Keratinocyte (primary cell): ENCODE measurements at regions not wholly inside any gene's neighbourhood (a gene's known extent, or its start where the extent isn't known, plus 50 kb on each side); places are given as distances from the start of the nearest gene placed in this dataset.

ENCODE experiments used
- EZH2 ChIP-seq: IDR thresholded peaks from one replicate; pipeline ENCODE4 v1.6.1; 2012; ENCODE audit warnings: inconsistent platforms, mild to moderate bottlenecking, low read length, moderate library complexity
- TF ChIP-seq, protein P1 (sequence below), 3 experiments: IDR thresholded peaks in 1 of 3; conservative IDR thresholded peaks in 1 of 3; optimal IDR thresholded peaks in 1 of 3; 2 replicates in 2 of 3; 3 replicates in 1 of 3; pipeline versions ENCODE3 to v1.5.1; 2011; ENCODE audit warnings: low read length in 3 of 3, mild to moderate bottlenecking in 3 of 3, moderate library complexity in 2 of 3, control low read depth in 1 of 3, inconsistent platforms in 1 of 3; ENCODE audit not compliant: insufficient read depth in 2 of 3; ENCODE audit errors: extremely low read depth in 1 of 3

DNA sequence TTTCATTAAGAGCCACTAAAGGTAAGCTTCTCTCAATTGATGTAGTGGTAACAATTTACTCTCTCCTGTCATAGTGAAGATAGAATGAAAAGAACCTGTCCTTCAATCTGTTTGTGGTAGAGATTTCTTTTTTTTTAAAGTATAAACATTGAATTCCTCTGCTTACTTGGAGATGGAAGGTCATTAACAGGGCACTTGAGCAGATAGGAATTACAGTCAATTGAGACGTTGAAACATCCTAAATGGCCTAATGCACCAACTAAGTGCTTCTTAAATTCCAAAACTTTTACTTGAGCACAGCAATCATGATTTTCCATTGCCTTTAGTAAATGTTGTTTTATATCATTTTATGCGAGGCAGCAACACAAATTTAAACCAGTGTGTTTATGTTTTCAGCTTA, 241.4 kb downstream of the FOXG1 start:
- TF ChIP-seq EZH2: no peak
- TF ChIP-seq, protein P1, sequence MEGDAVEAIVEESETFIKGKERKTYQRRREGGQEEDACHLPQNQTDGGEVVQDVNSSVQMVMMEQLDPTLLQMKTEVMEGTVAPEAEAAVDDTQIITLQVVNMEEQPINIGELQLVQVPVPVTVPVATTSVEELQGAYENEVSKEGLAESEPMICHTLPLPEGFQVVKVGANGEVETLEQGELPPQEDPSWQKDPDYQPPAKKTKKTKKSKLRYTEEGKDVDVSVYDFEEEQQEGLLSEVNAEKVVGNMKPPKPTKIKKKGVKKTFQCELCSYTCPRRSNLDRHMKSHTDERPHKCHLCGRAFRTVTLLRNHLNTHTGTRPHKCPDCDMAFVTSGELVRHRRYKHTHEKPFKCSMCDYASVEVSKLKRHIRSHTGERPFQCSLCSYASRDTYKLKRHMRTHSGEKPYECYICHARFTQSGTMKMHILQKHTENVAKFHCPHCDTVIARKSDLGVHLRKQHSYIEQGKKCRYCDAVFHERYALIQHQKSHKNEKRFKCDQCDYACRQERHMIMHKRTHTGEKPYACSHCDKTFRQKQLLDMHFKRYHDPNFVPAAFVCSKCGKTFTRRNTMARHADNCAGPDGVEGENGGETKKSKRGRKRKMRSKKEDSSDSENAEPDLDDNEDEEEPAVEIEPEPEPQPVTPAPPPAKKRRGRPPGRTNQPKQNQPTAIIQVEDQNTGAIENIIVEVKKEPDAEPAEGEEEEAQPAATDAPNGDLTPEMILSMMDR (optimal IDR thresholded peaks at IDR 0.05 in 1 of 3, IDR thresholded peaks at IDR 0.05 in 1 of 3, conservative IDR thresholded peaks at IDR 0.05 in 1 of 3; ENCODE audit: extremely low read depth in 1 of 3, insufficient read depth in 2 of 3, low read length in 3 of 3): no peak
